Ectodermal cell (in vitro differentiated cells): ENCODE measurements at regions not wholly inside any gene's neighbourhood (a gene's known extent, or its start where the extent isn't known, plus 50 kb on each side); places are given as distances from the start of the nearest gene placed in this dataset.

ENCODE experiments used
- H3K27ac ChIP-seq: 2 replicates; pipeline ENCODE4 v1.7.0; 2013; ENCODE audit warnings: mild to moderate bottlenecking, low read depth, low read length; ENCODE audit not compliant: insufficient read depth, poor library complexity, severe bottlenecking
- H3K27me3 ChIP-seq: 2 replicates; pipeline ENCODE4 v1.7.0; 2013; ENCODE audit warnings: mild to moderate bottlenecking, low read length; ENCODE audit not compliant: insufficient read depth, control insufficient read depth, poor library complexity, severe bottlenecking
- H3K36me3 ChIP-seq: one replicate; pipeline ENCODE4 v1.7.0; 2013; ENCODE audit warnings: low read length; ENCODE audit not compliant: control insufficient read depth, insufficient read depth
- H3K4me1 ChIP-seq: one replicate; pipeline ENCODE4 v1.7.0; 2013; ENCODE audit warnings: low read length; ENCODE audit not compliant: control insufficient read depth, insufficient read depth
- H3K4me3 ChIP-seq: 2 replicates; pipeline ENCODE4 v1.7.0; 2013; ENCODE audit warnings: low read depth, low read length, control low read depth; ENCODE audit not compliant: insufficient read depth
- H3K9me3 ChIP-seq: 2 replicates; pipeline ENCODE4 v1.7.0; 2013; ENCODE audit warnings: mild to moderate bottlenecking, low read length, moderate library complexity; ENCODE audit not compliant: control insufficient read depth
- WGBS, 2 experiments: methylation state at CpG; one replicate each; pipeline ENCODE4 v1.1.7; 2013; ENCODE audit warnings: missing lambda C conversion rate in 2 of 2; 5-methylcytosine and 5-hydroxymethylcytosine counted together

DNA sequence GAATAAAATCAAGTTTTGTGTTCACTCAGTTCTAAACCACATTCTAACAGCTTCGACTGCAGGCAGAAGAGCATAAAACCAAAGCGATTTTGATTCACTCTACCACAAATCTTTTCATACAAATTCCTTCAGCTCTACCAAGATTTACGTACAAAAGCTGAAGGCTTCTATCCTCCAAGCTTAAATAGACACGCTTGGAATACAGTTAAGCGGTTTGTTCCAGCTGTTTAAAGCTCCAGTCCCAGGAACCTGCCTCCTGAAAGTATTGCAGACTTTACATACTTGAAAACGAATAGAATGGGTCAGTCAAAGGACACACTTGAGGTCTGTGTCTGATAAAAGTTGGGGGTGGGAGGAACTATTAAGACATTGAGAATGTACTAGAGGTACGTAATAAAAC is 102.9 kb downstream of the MPP7 start:
- 92 to 95% methylated on average over 6 of the region's 7 CpGs for WGBS, 2 experiments
- Histone ChIP-seq H3K27me3 (no peaks in the 10 kb centered on the region), H3K4me1 (no peaks in the 10 kb centered on the region), H3K27ac (no peak overlapping the region), H3K36me3 (no peaks in the 10 kb centered on the region), H3K4me3 (no peak overlapping the region), H3K9me3 (no peaks in the 10 kb centered on the region)

DNA sequence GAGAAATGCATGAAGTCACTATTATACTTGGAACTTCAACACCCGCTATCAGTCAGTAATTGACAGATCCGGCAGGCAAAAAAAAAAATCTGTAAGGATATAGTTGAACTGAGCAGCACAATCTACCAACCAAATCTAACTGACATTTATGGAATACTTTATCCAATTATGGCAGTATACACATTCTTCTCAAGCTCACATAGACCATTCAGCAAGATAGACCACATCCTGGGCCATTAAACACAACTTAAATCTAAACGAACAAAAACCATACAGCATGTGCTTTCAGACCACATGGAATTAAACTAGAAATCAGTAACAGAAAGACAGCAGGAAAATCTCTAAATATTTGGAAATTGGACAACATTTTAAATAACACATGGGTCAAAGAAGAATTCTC is 112.7 kb downstream of the MPP7 start:
- Histone ChIP-seq H3K4me1 (no peaks in the 10 kb centered on the region), H3K36me3 (no peaks in the 10 kb centered on the region), H3K4me3 (no peak overlapping the region), H3K27ac (no peak overlapping the region), H3K27me3 (no peaks in the 10 kb centered on the region), H3K9me3 (no peaks in the 10 kb centered on the region)
- WGBS, 2 experiments: 80 to 98% methylated on average over 2 to 3 of the region's 3 CpGs

- Histone ChIP-seq H3K27me3 (no peaks in the 10 kb centered on the region), H3K27ac (no peak overlapping the region), H3K4me1 (no peaks in the 10 kb centered on the region), H3K9me3 (no peaks in the 10 kb centered on the region), H3K4me3 (no peak overlapping the region), H3K36me3 (no peaks in the 10 kb centered on the region)
- 98 to 100% methylated on average over 1 to 3 of the region's 3 CpGs for WGBS, 2 experiments
Measured at GRCh38 chr10:28188526-28188925, 114.3 kb downstream of the MPP7 start.

DNA sequence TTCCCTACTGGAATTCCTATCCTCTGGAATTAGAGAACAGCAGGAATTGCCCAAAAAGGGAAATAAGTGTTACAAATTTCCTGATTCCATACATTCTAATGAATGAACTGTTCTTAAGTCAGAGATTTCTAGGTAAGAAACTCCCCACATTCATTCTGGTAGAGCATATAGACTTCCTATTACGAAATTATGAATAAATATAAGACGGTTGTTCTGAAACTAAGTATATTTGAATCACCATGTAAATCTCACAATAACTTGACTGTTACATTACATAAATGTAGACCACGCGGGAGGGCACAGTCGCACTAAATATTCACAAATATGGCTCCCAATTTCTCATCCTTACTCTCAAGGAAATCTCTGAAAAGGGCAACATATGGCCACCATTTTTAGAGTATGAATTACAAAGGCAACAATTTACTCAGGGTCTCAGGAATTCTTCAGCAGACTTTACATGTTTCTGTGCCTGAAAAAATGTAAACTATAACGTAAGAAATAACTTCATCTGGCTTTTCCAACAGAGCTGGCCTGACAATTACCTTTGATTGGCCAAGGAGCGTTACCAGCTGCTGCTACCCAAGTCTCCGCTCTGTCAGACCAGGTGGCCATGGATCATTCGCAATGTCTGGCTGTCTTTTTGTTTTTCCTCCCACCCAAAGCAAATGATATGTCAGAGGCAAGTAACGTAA is 115.8 kb downstream of the MPP7 start:
- no peaks in the 10 kb centered on the region for H3K4me1 ChIP-seq
- no peaks in the 10 kb centered on the region for H3K27me3 ChIP-seq
- H3K9me3 ChIP-seq: no peaks in the 10 kb centered on the region
- H3K4me3 ChIP-seq: no peak overlapping the region
- 93 to 94% methylated on average over 8 to 10 of the region's 10 CpGs for whole genome bisulfite sequencing, 2 experiments
- H3K36me3 ChIP-seq: no peaks in the 10 kb centered on the region
- no peak overlapping the region for H3K27ac ChIP-seq

GRCh38 chr10:28186461-28186860 is 116.4 kb downstream of the MPP7 start:
- Histone ChIP-seq H3K27ac (no peak overlapping the region), H3K4me3 (no peak overlapping the region), H3K27me3 (no peaks in the 10 kb centered on the region), H3K36me3 (no peaks in the 10 kb centered on the region), H3K9me3 (no peaks in the 10 kb centered on the region), H3K4me1 (no peaks in the 10 kb centered on the region)
- 95 to 99% methylated on average over 4 of the region's 4 CpGs for WGBS, 2 experiments

- no peaks in the 10 kb centered on the region for H3K36me3 ChIP-seq
- H3K9me3 ChIP-seq: no peaks in the 10 kb centered on the region
- no peak overlapping the region for H3K4me3 ChIP-seq
- 100% methylated on average over 1 of the region's 1 CpG; no CpG with 5 or more reads in 1 of the 2 experiments for WGBS, 2 experiments
- no peak overlapping the region for H3K27ac ChIP-seq
- H3K27me3 ChIP-seq: no peaks in the 10 kb centered on the region
- H3K4me1 ChIP-seq: no peaks in the 10 kb centered on the region
Measured at GRCh38 chr10:28184810-28185209, 118.1 kb downstream of the MPP7 start.

GRCh38 chr10:28181478-28182096 is 121.3 kb downstream of the MPP7 start:
- no peaks in the 10 kb centered on the region for H3K4me1 ChIP-seq
- 67 to 78% methylated on average over 6 to 7 of the region's 7 CpGs for WGBS, 2 experiments

GRCh38 chr10:28180654-28181053 is 122.2 kb downstream of the MPP7 start:
- Histone ChIP-seq H3K4me3 (no peak overlapping the region), H3K4me1 (no peaks in the 10 kb centered on the region), H3K27ac (no peak overlapping the region), H3K36me3 (no peaks in the 10 kb centered on the region), H3K27me3 (no peaks in the 10 kb centered on the region), H3K9me3 (no peaks in the 10 kb centered on the region)
- 72 to 73% methylated on average over 2 to 4 of the region's 4 CpGs for WGBS, 2 experiments

More at GRCh38 chr10:28181478-28182096, 121.3 kb downstream of the MPP7 start:
- Histone ChIP-seq H3K4me3 (no peak overlapping the region), H3K27ac (no peak overlapping the region), H3K27me3 (no peaks in the 10 kb centered on the region), H3K9me3 (no peaks in the 10 kb centered on the region), H3K36me3 (no peaks in the 10 kb centered on the region)

DNA sequence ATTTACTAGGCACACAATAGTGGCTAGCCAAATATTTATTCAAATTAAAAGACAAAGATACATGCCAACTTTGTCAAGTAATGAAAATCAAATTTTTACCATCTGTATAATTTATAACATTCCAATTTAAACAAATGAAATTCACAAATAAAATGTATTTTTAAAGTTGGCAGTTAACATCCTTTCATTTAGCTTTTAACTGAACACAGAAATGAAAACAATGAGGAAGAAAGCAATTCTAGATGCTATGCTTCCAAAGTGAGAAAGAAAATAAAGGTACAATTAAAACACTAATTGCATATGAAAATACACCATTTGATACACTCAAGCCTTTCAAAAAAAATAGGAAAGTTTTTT is 123.1 kb downstream of the MPP7 start:
- H3K4me1 ChIP-seq: no peaks in the 10 kb centered on the region
- H3K9me3 ChIP-seq: no peaks in the 10 kb centered on the region
- no peak overlapping the region for H3K4me3 ChIP-seq
- no peaks in the 10 kb centered on the region for H3K27me3 ChIP-seq
- no peaks in the 10 kb centered on the region for H3K36me3 ChIP-seq
- no peak overlapping the region for H3K27ac ChIP-seq

DNA sequence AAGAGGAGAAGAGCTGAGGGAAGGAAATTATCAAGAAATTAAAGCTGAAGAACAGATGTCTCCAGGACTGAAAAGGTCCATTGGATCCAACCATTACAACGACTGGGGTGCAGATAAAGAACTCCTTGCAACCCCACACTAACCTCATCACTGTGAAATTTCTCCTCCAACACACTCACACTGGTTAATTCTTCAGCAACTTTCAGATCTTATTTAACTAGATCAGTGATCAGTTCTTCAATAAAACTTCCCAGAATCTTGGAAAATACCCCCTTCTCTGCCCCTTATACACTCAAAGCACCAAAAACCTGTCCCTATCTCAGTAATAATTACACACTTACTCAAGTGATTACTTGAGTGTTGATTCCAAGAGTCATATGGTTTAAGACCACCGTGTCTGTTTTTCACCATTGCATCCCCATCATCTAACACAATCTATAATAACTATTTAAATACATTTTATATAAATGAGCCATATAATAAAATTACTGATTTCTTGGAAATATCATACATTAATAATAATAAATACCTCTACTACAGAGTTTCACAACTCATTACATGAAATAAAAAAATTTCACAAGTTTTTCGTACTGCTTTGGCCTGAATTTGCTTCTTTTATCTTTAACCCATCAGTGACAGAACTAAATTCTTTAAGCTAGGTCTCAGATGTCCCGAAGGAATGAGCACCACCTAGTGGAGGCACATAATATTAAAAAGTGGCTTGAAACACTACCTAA is 123.7 kb downstream of the MPP7 start:
- Histone ChIP-seq H3K4me1 (no peaks in the 10 kb centered on the region), H3K27ac (no peak overlapping the region), H3K27me3 (no peaks in the 10 kb centered on the region), H3K4me3 (no peak overlapping the region), H3K9me3 (no peaks in the 10 kb centered on the region), H3K36me3 (no peaks in the 10 kb centered on the region)
- 30 to 39% methylated on average over 4 of the region's 4 CpGs for WGBS, 2 experiments
